ENCODE measurements at regions not wholly inside any gene's neighbourhood (a gene's known extent, or its start where the extent isn't known, plus 50 kb on each side); places are given as distances from the start of the nearest gene placed in this dataset.

GRCh38 chr5:74209571-74209970 is 431.0 kb downstream of the ENC1 start:
- Histone ChIP-seq H3K36me3 (ENCODE audit: control insufficient read depth, insufficient read depth, low read length) (no peaks in the 10 kb centered on the region), H3K4me3 (ENCODE audit: low read depth, low read length) (no peak overlapping the region), H3K27me3 (ENCODE audit: control insufficient read depth, insufficient read depth, low read length) (no peaks in the 10 kb centered on the region)
- no peak for DNase-seq (ENCODE audit: low read depth)
- TF ChIP-seq, protein P1, sequence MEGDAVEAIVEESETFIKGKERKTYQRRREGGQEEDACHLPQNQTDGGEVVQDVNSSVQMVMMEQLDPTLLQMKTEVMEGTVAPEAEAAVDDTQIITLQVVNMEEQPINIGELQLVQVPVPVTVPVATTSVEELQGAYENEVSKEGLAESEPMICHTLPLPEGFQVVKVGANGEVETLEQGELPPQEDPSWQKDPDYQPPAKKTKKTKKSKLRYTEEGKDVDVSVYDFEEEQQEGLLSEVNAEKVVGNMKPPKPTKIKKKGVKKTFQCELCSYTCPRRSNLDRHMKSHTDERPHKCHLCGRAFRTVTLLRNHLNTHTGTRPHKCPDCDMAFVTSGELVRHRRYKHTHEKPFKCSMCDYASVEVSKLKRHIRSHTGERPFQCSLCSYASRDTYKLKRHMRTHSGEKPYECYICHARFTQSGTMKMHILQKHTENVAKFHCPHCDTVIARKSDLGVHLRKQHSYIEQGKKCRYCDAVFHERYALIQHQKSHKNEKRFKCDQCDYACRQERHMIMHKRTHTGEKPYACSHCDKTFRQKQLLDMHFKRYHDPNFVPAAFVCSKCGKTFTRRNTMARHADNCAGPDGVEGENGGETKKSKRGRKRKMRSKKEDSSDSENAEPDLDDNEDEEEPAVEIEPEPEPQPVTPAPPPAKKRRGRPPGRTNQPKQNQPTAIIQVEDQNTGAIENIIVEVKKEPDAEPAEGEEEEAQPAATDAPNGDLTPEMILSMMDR (IDR thresholded peaks at IDR 0.05; ENCODE audit: insufficient read depth, low read length, poor library complexity, severe bottlenecking), result no peak

GRCh38 chr5:74206579-74207550 is 433.7 kb downstream of the ENC1 start:
- TF ChIP-seq, protein P1 (IDR thresholded peaks at IDR 0.05; ENCODE audit: insufficient read depth, low read length, poor library complexity, severe bottlenecking), result no peak
- H3K27me3 ChIP-seq (ENCODE audit: control insufficient read depth, insufficient read depth, low read length), result no peaks in the 10 kb centered on the region
- no peaks in the 10 kb centered on the region for H3K36me3 ChIP-seq (ENCODE audit: control insufficient read depth, insufficient read depth, low read length)
- DNase-seq (ENCODE audit: low read depth), result peak; percentile 56
- no peak overlapping the region for H3K4me3 ChIP-seq (ENCODE audit: low read depth, low read length)

- DNase-seq (ENCODE audit: low read depth), result no peak
- TF ChIP-seq, protein P1 (IDR thresholded peaks at IDR 0.05; ENCODE audit: insufficient read depth, low read length, poor library complexity, severe bottlenecking), result no peak
- H3K27me3 ChIP-seq (ENCODE audit: control insufficient read depth, insufficient read depth, low read length), result no peaks in the 10 kb centered on the region
- no peaks in the 10 kb centered on the region for H3K36me3 ChIP-seq (ENCODE audit: control insufficient read depth, insufficient read depth, low read length)
- no peak overlapping the region for H3K4me3 ChIP-seq (ENCODE audit: low read depth, low read length)
Measured at GRCh38 chr5:74205767-74206578, 434.6 kb downstream of the ENC1 start.

GRCh38 chr5:74201334-74202081 is 439.0 kb downstream of the ENC1 start:
- no peaks in the 10 kb centered on the region for H3K36me3 ChIP-seq (ENCODE audit: control insufficient read depth, insufficient read depth, low read length)
- peak; percentile 55 for DNase-seq (ENCODE audit: low read depth)
- TF ChIP-seq, protein P1 (IDR thresholded peaks at IDR 0.05; ENCODE audit: insufficient read depth, low read length, poor library complexity, severe bottlenecking), result no peak
- H3K27me3 ChIP-seq (ENCODE audit: control insufficient read depth, insufficient read depth, low read length), result no peaks in the 10 kb centered on the region
- no peak overlapping the region for H3K4me3 ChIP-seq (ENCODE audit: low read depth, low read length)

DNA sequence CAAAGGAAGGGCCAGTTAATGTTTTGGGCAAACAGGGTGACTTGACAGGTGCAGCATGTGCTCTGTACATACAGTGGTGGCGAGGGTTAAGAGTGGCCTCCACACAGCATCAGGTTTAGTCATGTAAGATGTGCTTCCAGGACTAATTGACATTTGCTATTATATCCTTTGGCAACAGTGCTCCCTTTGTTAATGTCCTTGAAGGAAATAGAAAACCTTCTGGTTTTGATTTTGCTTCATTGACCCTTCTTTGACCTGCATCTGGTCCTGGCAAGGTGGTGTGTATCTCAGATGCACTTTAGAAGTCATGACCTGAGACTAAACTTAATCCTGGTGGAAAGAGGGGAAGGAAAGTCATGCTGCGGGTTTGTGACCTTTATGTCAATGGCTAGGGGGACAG is 440.0 kb downstream of the ENC1 start:
- no peak for DNase-seq (ENCODE audit: low read depth)
- Histone ChIP-seq H3K36me3 (ENCODE audit: control insufficient read depth, insufficient read depth, low read length) (no peaks in the 10 kb centered on the region), H3K4me3 (ENCODE audit: low read depth, low read length) (no peak overlapping the region), H3K27me3 (ENCODE audit: control insufficient read depth, insufficient read depth, low read length) (no peaks in the 10 kb centered on the region)
- TF ChIP-seq, protein P1 (IDR thresholded peaks at IDR 0.05; ENCODE audit: insufficient read depth, low read length, poor library complexity, severe bottlenecking), result no peak
